ENCODE measurements at regions not wholly inside any gene's neighbourhood (a gene's known extent, or its start where the extent isn't known, plus 50 kb on each side); places are given as distances from the start of the nearest gene placed in this dataset.

- Histone ChIP-seq H3K9me1 (replicated peaks; ENCODE audit: control insufficient read depth, extremely low read depth, insufficient read depth, low read length) (no peaks in the 10 kb centered on the region), H3K4me3 (replicated peaks in 1 of 3; ENCODE audit: insufficient read depth in 1 of 3, low read depth in 1 of 3, low read length in 3 of 3) (no peak overlapping the region), H3K4me2 (ENCODE audit: insufficient read depth, low read length) (no peak overlapping the region), H4K20me1 (replicated peaks; ENCODE audit: control insufficient read depth, extremely low read depth, insufficient read depth, low read length) (no peaks in the 10 kb centered on the region), H3K27me3 (ENCODE audit: control insufficient read depth in 2 of 2, insufficient read depth in 2 of 2, low read length in 2 of 2) (no peaks in the 10 kb centered on the region), H3K79me2 (ENCODE audit: control insufficient read depth, insufficient read depth, low read length) (no peaks in the 10 kb centered on the region), H2AFZ (ENCODE audit: low read depth, low read length) (no peak overlapping the region), H3K9me3 (replicated peaks; ENCODE audit: control insufficient read depth, insufficient read depth, low read length) (no peaks in the 10 kb centered on the region), H3K4me1 (ENCODE audit: control insufficient read depth, extremely low read depth, insufficient read depth, low read length) (no peaks in the 10 kb centered on the region), H3K9ac (replicated peaks; ENCODE audit: extremely low read depth, insufficient read depth, low read length) (no peak overlapping the region), H3K36me3 (ENCODE audit: control insufficient read depth in 2 of 2, extremely low read depth in 1 of 2, insufficient read depth in 2 of 2, low read length in 2 of 2) (no peaks in the 10 kb centered on the region), H3K27ac (ENCODE audit: insufficient read depth, low read depth, low read length) (no peak overlapping the region)
- CTCF ChIA-PET = no interaction called here
- TF ChIP-seq EZH2 (IDR thresholded peaks at IDR 0.05; ENCODE audit: borderline replicate concordance, low read depth, low read length, severe bottlenecking) (no peak), MYC (IDR thresholded peaks at IDR 0.05; ENCODE audit: low read depth, low read length) (no peak), GATA2 (IDR thresholded peaks at IDR 0.05; ENCODE audit: insufficient read depth, insufficient read length, low read depth, low read length) (no peak), FOS (IDR thresholded peaks at IDR 0.05; ENCODE audit: borderline replicate concordance, insufficient read depth, low read length) (no peak)
- POLR2A ChIA-PET = no interaction called here
- DNase-seq (ENCODE audit: low read depth, low spot score) (no peak), FAIRE-seq (no peak)
- no TSS peak for BruUV-seq (replicated peaks)
- dilution Hi-C loops (cut with MboI; ENCODE audit: extremely low pct_ligation_motif_present, low sequenced_read_pairs) = no loop called here
- intact Hi-C loops (cut with micrococcal nuclease) = no loop called here
Measured at GRCh38 chr3:153001210-153002078, 160.6 kb upstream of the RAP2B start.

DNA sequence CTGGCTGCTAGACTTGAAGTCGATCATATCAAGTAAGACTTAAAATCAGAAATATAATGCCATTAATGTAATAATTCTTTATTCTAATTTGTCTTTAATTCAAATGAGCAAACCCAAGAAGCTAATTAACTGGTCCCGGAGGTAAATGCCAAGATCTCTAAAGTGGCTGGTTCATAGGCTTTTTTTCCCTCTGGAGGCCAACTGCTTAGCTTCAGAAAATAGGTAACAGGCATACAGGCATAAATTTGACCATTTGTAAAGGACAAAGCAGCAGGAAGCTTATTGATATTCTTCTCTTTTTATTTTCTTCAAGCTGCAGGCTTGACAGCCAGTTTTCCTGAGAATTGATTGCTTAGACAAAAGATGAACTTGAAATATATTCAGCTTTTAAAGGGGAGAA is 158.6 kb upstream of the RAP2B start:
- Histone ChIP-seq H3K9ac (replicated peaks; ENCODE audit: extremely low read depth, insufficient read depth, low read length) (no peak overlapping the region), H3K4me2 (ENCODE audit: insufficient read depth, low read length) (no peak overlapping the region), H3K9me3 (replicated peaks; ENCODE audit: control insufficient read depth, insufficient read depth, low read length) (no peaks in the 10 kb centered on the region), H3K36me3 (ENCODE audit: control insufficient read depth in 2 of 2, extremely low read depth in 1 of 2, insufficient read depth in 2 of 2, low read length in 2 of 2) (no peaks in the 10 kb centered on the region), H3K9me1 (replicated peaks; ENCODE audit: control insufficient read depth, extremely low read depth, insufficient read depth, low read length) (no peaks in the 10 kb centered on the region), H3K27ac (ENCODE audit: insufficient read depth, low read depth, low read length) (no peak overlapping the region), H3K27me3 (ENCODE audit: control insufficient read depth in 2 of 2, insufficient read depth in 2 of 2, low read length in 2 of 2) (peaks cover 0 to 2% of the 10 kb centered on the region in 2 experiments), H3K79me2 (ENCODE audit: control insufficient read depth, insufficient read depth, low read length) (no peaks in the 10 kb centered on the region), H3K4me1 (ENCODE audit: control insufficient read depth, extremely low read depth, insufficient read depth, low read length) (no peaks in the 10 kb centered on the region), H2AFZ (ENCODE audit: low read depth, low read length) (no peak overlapping the region), H3K4me3 (replicated peaks in 1 of 3; ENCODE audit: insufficient read depth in 1 of 3, low read depth in 1 of 3, low read length in 3 of 3) (no peak overlapping the region), H4K20me1 (replicated peaks; ENCODE audit: control insufficient read depth, extremely low read depth, insufficient read depth, low read length) (no peaks in the 10 kb centered on the region)
- DNase-seq (ENCODE audit: low read depth, low spot score) (no peak), FAIRE-seq (no peak)
- CTCF ChIA-PET = no interaction called here
- dilution Hi-C loops (cut with MboI; ENCODE audit: extremely low pct_ligation_motif_present, low sequenced_read_pairs) = no loop called here
- intact Hi-C loops (cut with micrococcal nuclease) = no loop called here
- POLR2A ChIA-PET = no interaction called here
- no TSS peak for BruUV-seq (replicated peaks)
- TF ChIP-seq, protein P1, sequence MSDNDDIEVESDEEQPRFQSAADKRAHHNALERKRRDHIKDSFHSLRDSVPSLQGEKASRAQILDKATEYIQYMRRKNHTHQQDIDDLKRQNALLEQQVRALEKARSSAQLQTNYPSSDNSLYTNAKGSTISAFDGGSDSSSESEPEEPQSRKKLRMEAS (IDR thresholded peaks at IDR 0.05; ENCODE audit: insufficient read depth, insufficient read length) = no peak
- TF ChIP-seq MYC (IDR thresholded peaks at IDR 0.05; ENCODE audit: low read depth, low read length) = no peak
- TF ChIP-seq POLR2A (IDR thresholded peaks at IDR 0.05; ENCODE audit: low read depth, low read length) = no peak
- TF ChIP-seq FOS (IDR thresholded peaks at IDR 0.05; ENCODE audit: borderline replicate concordance, insufficient read depth, low read length) = no peak
- TF ChIP-seq POLR2AphosphoS5 (IDR thresholded peaks at IDR 0.05; ENCODE audit: insufficient read depth, low read depth, low read length) = no peak
- TF ChIP-seq GATA2 (IDR thresholded peaks at IDR 0.05; ENCODE audit: insufficient read depth, insufficient read length, low read depth, low read length) = no peak
- TF ChIP-seq, protein P2, sequence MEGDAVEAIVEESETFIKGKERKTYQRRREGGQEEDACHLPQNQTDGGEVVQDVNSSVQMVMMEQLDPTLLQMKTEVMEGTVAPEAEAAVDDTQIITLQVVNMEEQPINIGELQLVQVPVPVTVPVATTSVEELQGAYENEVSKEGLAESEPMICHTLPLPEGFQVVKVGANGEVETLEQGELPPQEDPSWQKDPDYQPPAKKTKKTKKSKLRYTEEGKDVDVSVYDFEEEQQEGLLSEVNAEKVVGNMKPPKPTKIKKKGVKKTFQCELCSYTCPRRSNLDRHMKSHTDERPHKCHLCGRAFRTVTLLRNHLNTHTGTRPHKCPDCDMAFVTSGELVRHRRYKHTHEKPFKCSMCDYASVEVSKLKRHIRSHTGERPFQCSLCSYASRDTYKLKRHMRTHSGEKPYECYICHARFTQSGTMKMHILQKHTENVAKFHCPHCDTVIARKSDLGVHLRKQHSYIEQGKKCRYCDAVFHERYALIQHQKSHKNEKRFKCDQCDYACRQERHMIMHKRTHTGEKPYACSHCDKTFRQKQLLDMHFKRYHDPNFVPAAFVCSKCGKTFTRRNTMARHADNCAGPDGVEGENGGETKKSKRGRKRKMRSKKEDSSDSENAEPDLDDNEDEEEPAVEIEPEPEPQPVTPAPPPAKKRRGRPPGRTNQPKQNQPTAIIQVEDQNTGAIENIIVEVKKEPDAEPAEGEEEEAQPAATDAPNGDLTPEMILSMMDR (IDR thresholded peaks at IDR 0.05; ENCODE audit: extremely low read depth in 1 of 2, insufficient read depth in 1 of 2, low read depth in 1 of 2, low read length in 2 of 2) = no peak
- TF ChIP-seq EZH2 (IDR thresholded peaks at IDR 0.05; ENCODE audit: borderline replicate concordance, low read depth, low read length, severe bottlenecking) = no peak
- no peak for TF ChIP-seq JUN (IDR thresholded peaks at IDR 0.05; ENCODE audit: borderline replicate concordance, insufficient read depth, insufficient read length, low read depth)
